CD8-positive, alpha-beta memory T cell (primary cell): ENCODE measurements at regions not wholly inside any gene's neighbourhood (a gene's known extent, or its start where the extent isn't known, plus 50 kb on each side); places are given as distances from the start of the nearest gene placed in this dataset.

Source experiments
- CTCF ChIA-PET: fragments of 350-600 bp; sonication (Branson Sonifier 250); formaldehyde crosslinking; loops from one replicate; lab custom pipeline; 2021; ENCODE audit warnings: antibody characterized with exemption; lab: Charles Lee
- POLR2A ChIA-PET: fragments of 350-600 bp; sonication (Branson Sonifier 250); formaldehyde crosslinking; loops from one replicate; lab custom pipeline; 2021; ENCODE audit warnings: antibody characterized with exemption; lab: Charles Lee
- DNase-seq, 5 donors: peaks; one replicate each; pipeline versions ENCODE4 v3.0.0 to v3.0.0-alpha.2; 2020 to 2022; ENCODE audit warnings: mixed read lengths in 1 of 5
- H3K27ac ChIP-seq: one replicate; pipeline ENCODE4 v1.7.0; 2013; ENCODE audit warnings: low read depth, mild to moderate bottlenecking, low read length, moderate library complexity
- H3K27me3 ChIP-seq: 2 replicates; pipeline ENCODE4 v1.7.0; 2013; ENCODE audit warnings: low read length, mild to moderate bottlenecking; ENCODE audit not compliant: insufficient read depth, poor library complexity, severe bottlenecking
- H3K36me3 ChIP-seq: 2 replicates; pipeline ENCODE4 v1.7.0; 2013; ENCODE audit warnings: mild to moderate bottlenecking, low read length, moderate library complexity; ENCODE audit not compliant: insufficient read depth
- H3K4me1 ChIP-seq: 2 replicates; pipeline ENCODE4 v1.7.0; 2013; ENCODE audit warnings: mild to moderate bottlenecking, low read length, moderate library complexity; ENCODE audit not compliant: insufficient read depth
- H3K4me3 ChIP-seq: 2 replicates; pipeline ENCODE4 v1.7.0; 2013; ENCODE audit warnings: mild to moderate bottlenecking, low read length
- H3K9me3 ChIP-seq: 2 replicates; pipeline ENCODE4 v1.7.0; 2013; ENCODE audit warnings: mild to moderate bottlenecking, low read length
- H3K27ac Mint-ChIP-seq, 8 donors: one replicate each; pipeline ENCODE4 v1.8.0; 2020 to 2021; ENCODE audit warnings: mixed read lengths in 8 of 8, mild to moderate bottlenecking in 6 of 8, inconsistent platforms in 3 of 8, moderate library complexity in 3 of 8
- H3K27me3 Mint-ChIP-seq, 2 donors: one replicate each; pipeline ENCODE4 v1.8.0; 2020 to 2021; ENCODE audit warnings: mixed read lengths in 2 of 2, mild to moderate bottlenecking in 1 of 2, moderate library complexity in 1 of 2
- H3K36me3 Mint-ChIP-seq, 3 donors: one replicate each; pipeline ENCODE4 v1.8.0; 2020 to 2021; ENCODE audit warnings: mixed read lengths in 3 of 3, inconsistent platforms in 1 of 3, mild to moderate bottlenecking in 1 of 3
- H3K4me1 Mint-ChIP-seq, 3 donors: one replicate each; pipeline ENCODE4 v1.8.0; 2020 to 2021; ENCODE audit warnings: mixed read lengths in 3 of 3, inconsistent platforms in 1 of 3, mild to moderate bottlenecking in 1 of 3
- H3K4me3 Mint-ChIP-seq, 7 donors: one replicate each; pipeline ENCODE4 v1.8.0; 2020 to 2021; ENCODE audit warnings: mixed read lengths in 7 of 7, mild to moderate bottlenecking in 6 of 7, moderate library complexity in 4 of 7, inconsistent platforms in 2 of 7
- H3K9me3 Mint-ChIP-seq, 5 donors: one replicate each; pipeline ENCODE4 v1.8.0; 2020 to 2022; ENCODE audit warnings: mixed read lengths in 5 of 5, mild to moderate bottlenecking in 3 of 5, moderate library complexity in 2 of 5, inconsistent platforms in 1 of 5

- POLR2A ChIA-PET, result no interaction called here
Observed at GRCh38 chrX:107521877-107522586, 72.6 kb downstream of the FRMPD3 start.

GRCh38 chrX:107522901-107523300 lies 73.4 kb downstream of the FRMPD3 start:
- Histone ChIP-seq H3K4me3 (no peak overlapping the region), H3K27ac (no peak overlapping the region), H3K9me3 (no peaks in the 10 kb centered on the region), H3K4me1 (no peaks in the 10 kb centered on the region), H3K36me3 (no peaks in the 10 kb centered on the region), H3K27me3 (no peaks in the 10 kb centered on the region)
- H3K9me3 Mint-ChIP-seq, result no peaks in the 10 kb centered on the region
- ChIA-PET POLR2A (no interaction called here), CTCF (no interaction called here)
- DNase-seq, result no peak
- H3K27ac Mint-ChIP-seq, result no peak overlapping the region
- no peaks in the 10 kb centered on the region for H3K4me1 Mint-ChIP-seq
- H3K36me3 Mint-ChIP-seq, result no peaks in the 10 kb centered on the region
- peaks cover 4 to 7% of the 10 kb centered on the region in 2 donors for H3K27me3 Mint-ChIP-seq
- no peak overlapping the region for H3K4me3 Mint-ChIP-seq

More at GRCh38 chrX:107521877-107522586, 72.6 kb downstream of the FRMPD3 start:
- no peak for DNase-seq
- no peaks in the 10 kb centered on the region for H3K4me1 ChIP-seq
- Mint-ChIP-seq H3K4me1 (peaks cover 0 to 3% (median 0%) of the 10 kb centered on the region in 3 donors), H3K9me3 (no peaks in the 10 kb centered on the region), H3K27ac (peak overlapping the region in 1 of 8 donors; percentile 36), H3K27me3 (peaks cover 7 to 8% of the 10 kb centered on the region in 2 donors), H3K36me3 (no peaks in the 10 kb centered on the region), H3K4me3 (no peak overlapping the region)
- no peaks in the 10 kb centered on the region for H3K9me3 ChIP-seq
- no peaks in the 10 kb centered on the region for H3K27me3 ChIP-seq
- CTCF ChIA-PET, result no interaction called here
- H3K27ac ChIP-seq, result no peak overlapping the region
- H3K4me3 ChIP-seq, result no peak overlapping the region
- no peaks in the 10 kb centered on the region for H3K36me3 ChIP-seq

GRCh38 chrX:107526141-107526540 lies 76.7 kb downstream of the FRMPD3 start:
- no peak overlapping the region for H3K27ac Mint-ChIP-seq
- H3K36me3 ChIP-seq, result no peaks in the 10 kb centered on the region
- peaks cover 0 to 11% of the 10 kb centered on the region in 2 donors for H3K27me3 Mint-ChIP-seq
- H3K36me3 Mint-ChIP-seq, result peaks cover 0 to 4% (median 0%) of the 10 kb centered on the region in 3 donors
- ChIA-PET CTCF (no interaction called here), POLR2A (no interaction called here)
- no peak overlapping the region for H3K4me3 Mint-ChIP-seq
- no peaks in the 10 kb centered on the region for H3K9me3 Mint-ChIP-seq
- H3K4me1 ChIP-seq, result no peaks in the 10 kb centered on the region
- DNase-seq, result no peak
- H3K4me3 ChIP-seq, result no peak overlapping the region
- H3K4me1 Mint-ChIP-seq, result no peaks in the 10 kb centered on the region
- no peaks in the 10 kb centered on the region for H3K27me3 ChIP-seq
- no peaks in the 10 kb centered on the region for H3K9me3 ChIP-seq
- no peak overlapping the region for H3K27ac ChIP-seq

GRCh38 chrX:107530141-107530540 lies 80.7 kb downstream of the FRMPD3 start:
- POLR2A ChIA-PET, result no interaction called here
- Histone ChIP-seq H3K36me3 (no peaks in the 10 kb centered on the region), H3K27me3 (no peaks in the 10 kb centered on the region), H3K4me3 (no peak overlapping the region), H3K27ac (no peak overlapping the region), H3K4me1 (no peaks in the 10 kb centered on the region), H3K9me3 (no peaks in the 10 kb centered on the region)
- no peaks in the 10 kb centered on the region for H3K9me3 Mint-ChIP-seq
- no peak for DNase-seq
- H3K27me3 Mint-ChIP-seq, result peaks cover 0 to 10% of the 10 kb centered on the region in 2 donors
- CTCF ChIA-PET, result no interaction called here
- no peak overlapping the region for H3K27ac Mint-ChIP-seq
- H3K4me3 Mint-ChIP-seq, result no peak overlapping the region
- no peaks in the 10 kb centered on the region for H3K4me1 Mint-ChIP-seq
- peaks cover 0 to 5% (median 1%) of the 10 kb centered on the region in 3 donors for H3K36me3 Mint-ChIP-seq

- peak overlapping the region in 1 of 8 donors; percentile 47 for H3K27ac Mint-ChIP-seq
- peaks cover 0 to 1% (median 1%) of the 10 kb centered on the region in 3 donors for H3K36me3 Mint-ChIP-seq
- ChIA-PET CTCF (no interaction called here), POLR2A (no interaction called here)
- no peaks in the 10 kb centered on the region for H3K4me1 ChIP-seq
- DNase-seq, result peak in 2 of 5 donors; percentile 4 to 35
- no peaks in the 10 kb centered on the region for H3K36me3 ChIP-seq
- H3K9me3 Mint-ChIP-seq, result no peaks in the 10 kb centered on the region
- no peaks in the 10 kb centered on the region for H3K27me3 Mint-ChIP-seq
- H3K4me1 Mint-ChIP-seq, result no peaks in the 10 kb centered on the region
- H3K4me3 Mint-ChIP-seq, result no peak overlapping the region
- H3K9me3 ChIP-seq, result no peaks in the 10 kb centered on the region
- no peaks in the 10 kb centered on the region for H3K27me3 ChIP-seq
- no peak overlapping the region for H3K4me3 ChIP-seq
- H3K27ac ChIP-seq, result no peak overlapping the region
Observed at GRCh38 chrX:107537815-107538214, 88.4 kb downstream of the FRMPD3 start.

- H3K9me3 ChIP-seq, result no peaks in the 10 kb centered on the region
- H3K27me3 ChIP-seq, result no peaks in the 10 kb centered on the region
- H3K27ac ChIP-seq, result no peak overlapping the region
- H3K4me1 ChIP-seq, result no peaks in the 10 kb centered on the region
- peaks cover 0 to under 1% (median 0%) of the 10 kb centered on the region in 3 donors for H3K36me3 Mint-ChIP-seq
- H3K27me3 Mint-ChIP-seq, result peaks cover 0 to 1% of the 10 kb centered on the region in 2 donors
- H3K4me3 ChIP-seq, result no peak overlapping the region
- no peaks in the 10 kb centered on the region for H3K9me3 Mint-ChIP-seq
- no peaks in the 10 kb centered on the region for H3K36me3 ChIP-seq
- ChIA-PET CTCF (no interaction called here), POLR2A (no interaction called here)
- H3K27ac Mint-ChIP-seq, result no peak overlapping the region
- no peak overlapping the region for H3K4me3 Mint-ChIP-seq
- H3K4me1 Mint-ChIP-seq, result no peaks in the 10 kb centered on the region
- no peak for DNase-seq
Observed at GRCh38 chrX:107541244-107541643, 87.1 kb upstream of the PRPS1 start.

GRCh38 chrX:107542040-107542439 lies 86.3 kb upstream of the PRPS1 start:
- Histone ChIP-seq H3K27me3 (no peaks in the 10 kb centered on the region), H3K4me1 (no peaks in the 10 kb centered on the region), H3K4me3 (no peak overlapping the region), H3K36me3 (no peaks in the 10 kb centered on the region), H3K9me3 (no peaks in the 10 kb centered on the region), H3K27ac (no peak overlapping the region)
- Mint-ChIP-seq H3K27ac (no peak overlapping the region), H3K27me3 (peaks cover 0 to 3% of the 10 kb centered on the region in 2 donors), H3K9me3 (no peaks in the 10 kb centered on the region), H3K4me3 (no peak overlapping the region), H3K4me1 (no peaks in the 10 kb centered on the region), H3K36me3 (peaks cover 0 to 3% (median 0%) of the 10 kb centered on the region in 3 donors)
- no peak for DNase-seq
- CTCF ChIA-PET, result no interaction called here
- POLR2A ChIA-PET, result no interaction called here

GRCh38 chrX:107542500-107542899 lies 85.8 kb upstream of the PRPS1 start:
- H3K36me3 Mint-ChIP-seq, result peaks cover 0 to 3% (median 0%) of the 10 kb centered on the region in 3 donors
- POLR2A ChIA-PET, result no interaction called here
- H3K4me1 Mint-ChIP-seq, result no peaks in the 10 kb centered on the region
- no peak overlapping the region for H3K27ac ChIP-seq
- H3K27me3 Mint-ChIP-seq, result peaks cover 0 to 3% of the 10 kb centered on the region in 2 donors
- no peak for DNase-seq
- no peaks in the 10 kb centered on the region for H3K27me3 ChIP-seq
- H3K4me1 ChIP-seq, result no peaks in the 10 kb centered on the region
- H3K36me3 ChIP-seq, result no peaks in the 10 kb centered on the region
- no peaks in the 10 kb centered on the region for H3K9me3 ChIP-seq
- CTCF ChIA-PET, result no interaction called here
- no peak overlapping the region for H3K4me3 ChIP-seq
- H3K27ac Mint-ChIP-seq, result no peak overlapping the region
- no peak overlapping the region for H3K4me3 Mint-ChIP-seq
- H3K9me3 Mint-ChIP-seq, result no peaks in the 10 kb centered on the region
